GM19467 (cell line): ENCODE measurements at regions not wholly inside any gene's neighbourhood (a gene's known extent, or its start where the extent isn't known, plus 50 kb on each side); places are given as distances from the start of the nearest gene placed in this dataset.
"Not testable (repeated sequence)": the region's sequence is repeated elsewhere in the genome, so short reads cannot be mapped to it uniquely, and the experiment has no call there.

Experiments
- ATAC-seq: cut with Tn5 transposase; IDR thresholded peaks from one replicate; pipeline ENCODE4 v1.9.1; 2021; ENCODE audit warnings: mild to moderate bottlenecking, moderate library complexity; ENCODE audit not compliant: unreplicated experiment

DNA sequence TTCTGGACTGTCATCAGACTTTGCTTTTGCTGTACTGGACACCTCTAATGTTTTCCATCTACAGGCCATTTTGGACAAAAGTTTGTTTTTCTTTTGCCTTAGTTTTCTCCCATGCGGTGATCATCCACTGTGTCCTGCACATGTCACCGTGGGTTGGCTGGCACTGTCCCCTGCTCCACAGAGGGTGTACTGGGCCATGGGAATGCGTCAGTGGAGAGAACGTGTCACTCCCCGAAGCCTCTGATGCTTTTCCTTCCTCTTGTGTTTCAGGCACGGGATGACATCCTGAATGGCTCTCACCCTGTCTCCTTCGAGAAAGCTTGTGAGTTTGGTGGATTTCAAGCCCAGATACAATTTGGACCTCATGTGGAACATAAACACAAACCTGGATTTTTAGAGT, 385.0 kb upstream of the TPM1 start:
- not testable (repeated sequence) for ATAC-seq

GRCh38 chr15:62658498-62658897, 384.0 kb upstream of the TPM1 start:
- no peak for ATAC-seq

DNA sequence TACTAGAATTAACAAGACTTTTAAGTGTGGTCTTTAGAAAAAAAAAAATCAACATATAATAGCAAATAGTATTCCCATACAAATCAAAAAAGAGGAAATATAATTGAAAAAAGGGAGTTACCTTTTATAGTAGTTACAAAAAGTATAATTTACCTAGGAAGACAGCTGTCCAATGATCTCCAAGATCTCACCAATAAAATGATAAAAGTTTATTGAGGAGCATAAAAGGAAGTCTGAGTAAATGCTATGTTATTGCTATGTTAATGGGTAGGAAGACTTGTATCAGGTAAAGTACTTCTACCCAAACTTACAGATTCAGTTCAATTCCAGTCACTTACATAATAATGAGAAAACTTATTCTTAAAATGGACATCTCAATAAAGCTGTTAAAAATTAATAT, 379.0 kb upstream of the TPM1 start:
- ATAC-seq = no peak

- ATAC-seq = no peak
These were observed 377.1 kb upstream of the TPM1 start for GRCh38 chr15:62665449-62665848.

DNA sequence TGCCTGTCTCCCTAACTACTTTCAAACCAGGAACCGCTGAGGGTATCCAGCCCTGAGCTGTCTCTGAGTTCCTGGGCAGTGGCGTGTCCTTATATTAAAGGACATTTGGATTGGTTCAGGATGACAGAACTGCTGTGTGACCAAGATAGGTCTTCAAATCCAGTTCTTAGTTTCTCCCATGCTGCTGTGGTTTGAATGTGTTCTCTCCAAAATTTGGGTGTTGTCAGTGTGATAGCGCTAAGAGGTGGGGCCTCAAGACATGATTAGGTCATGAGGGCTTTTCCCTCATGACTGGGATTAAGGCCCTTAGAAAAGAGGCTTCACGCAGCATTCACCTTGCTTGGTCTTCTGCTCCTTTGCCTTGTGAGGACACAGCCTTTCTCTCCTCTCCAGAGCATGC, 376.5 kb upstream of the TPM1 start:
- ATAC-seq = no peak

DNA sequence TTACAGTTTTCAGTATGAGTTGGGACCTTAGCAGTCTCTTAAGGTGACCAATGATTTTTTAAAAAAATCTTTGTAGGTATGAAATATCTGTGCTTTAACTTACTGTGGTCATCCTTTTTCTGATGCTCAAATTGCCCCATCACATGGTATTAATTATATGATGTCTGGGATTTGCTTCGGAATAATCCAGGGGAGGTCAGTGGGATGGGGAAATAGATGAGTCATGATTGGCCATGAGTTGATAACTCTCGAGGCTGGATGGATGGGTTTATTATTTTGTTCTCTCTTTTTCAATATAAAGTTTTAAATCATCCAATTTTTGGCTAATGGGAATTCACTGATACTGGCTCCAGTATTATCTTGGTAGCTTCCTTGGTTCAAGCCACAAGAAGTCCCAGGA, 370.3 kb upstream of the TPM1 start:
- no peak for ATAC-seq

DNA sequence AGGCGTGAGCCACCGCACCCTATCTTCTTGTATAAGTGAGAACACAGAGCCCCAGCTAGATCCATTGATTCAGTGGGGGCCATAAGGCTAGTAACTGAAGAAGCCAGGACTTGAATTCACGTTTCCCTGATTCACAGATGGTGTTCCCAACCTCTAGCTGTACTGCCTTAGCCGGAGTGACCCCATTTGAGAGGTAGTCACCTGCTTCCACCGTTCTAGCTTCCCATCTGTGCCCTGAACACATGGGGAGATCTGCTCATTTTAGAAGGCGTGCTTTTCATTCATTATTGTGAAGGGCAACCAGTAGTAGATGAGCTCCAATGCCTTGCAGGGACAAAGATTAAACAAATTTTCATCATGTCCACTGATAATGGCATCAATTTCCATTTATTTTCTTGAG, 365.7 kb upstream of the TPM1 start:
- ATAC-seq = no peak

DNA sequence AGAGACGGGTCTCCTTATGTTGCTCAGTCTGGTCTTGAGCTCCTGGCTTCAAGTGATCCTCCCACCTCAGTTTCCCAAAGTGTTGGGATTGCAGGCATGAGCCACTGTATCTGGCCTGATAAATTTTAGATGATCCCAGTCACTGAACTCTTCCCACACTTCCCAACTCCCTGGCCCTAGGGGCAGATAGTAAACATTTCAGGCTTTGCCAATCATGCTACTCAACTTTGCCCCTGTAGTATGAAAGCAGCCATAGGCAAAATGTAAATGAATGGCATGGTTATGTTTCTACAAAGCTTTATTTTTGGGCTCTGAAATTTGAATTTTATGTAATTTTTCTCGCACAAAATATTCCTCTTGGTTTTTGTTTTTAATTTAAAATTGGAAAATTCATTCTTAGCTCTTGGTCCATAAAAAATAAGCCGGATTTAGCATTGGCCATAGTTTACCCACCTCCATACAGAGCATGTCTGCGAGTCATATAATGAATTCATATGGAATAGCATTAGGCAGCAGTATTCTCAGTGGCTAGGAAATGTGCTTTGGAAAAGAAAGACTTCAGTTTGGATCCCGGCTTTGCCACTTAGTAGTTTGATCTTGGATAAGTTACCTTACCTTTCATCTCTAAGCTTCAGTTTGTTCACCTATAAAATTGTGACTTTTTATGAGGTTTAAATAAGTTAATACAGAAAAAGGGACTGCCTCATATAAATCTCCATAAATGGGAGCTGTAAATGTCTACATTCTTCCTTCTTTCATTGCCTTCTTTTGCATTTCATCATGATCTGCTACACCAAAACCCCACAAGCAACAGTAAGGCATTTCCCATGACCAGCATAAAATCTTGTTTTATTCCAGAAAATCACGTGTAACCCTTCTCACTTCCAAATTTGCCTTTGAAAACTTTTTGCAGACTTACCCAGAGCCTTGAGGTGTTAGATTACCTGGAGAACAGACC, 360.3 kb upstream of the TPM1 start:
- no peak for ATAC-seq

DNA sequence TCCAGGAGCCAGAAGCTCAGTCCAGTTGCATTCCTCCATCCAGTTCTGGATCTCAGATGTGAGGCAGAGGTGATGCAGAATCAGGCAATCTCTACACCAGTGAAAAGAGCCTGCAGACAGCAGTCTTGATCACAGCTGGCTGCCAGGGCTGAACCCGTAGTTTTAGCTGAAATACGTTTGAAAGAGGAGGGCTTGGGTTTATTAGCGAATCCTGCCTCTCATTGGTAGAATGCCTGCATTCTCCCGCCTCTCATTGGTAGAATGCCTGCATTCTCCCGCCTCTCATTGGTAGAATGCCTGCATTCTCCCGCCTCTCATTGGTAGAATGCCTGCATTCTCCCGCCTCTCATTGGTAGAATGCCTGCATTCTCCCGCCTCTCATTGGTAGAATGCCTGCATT, 359.4 kb upstream of the TPM1 start:
- not testable (repeated sequence) for ATAC-seq

DNA sequence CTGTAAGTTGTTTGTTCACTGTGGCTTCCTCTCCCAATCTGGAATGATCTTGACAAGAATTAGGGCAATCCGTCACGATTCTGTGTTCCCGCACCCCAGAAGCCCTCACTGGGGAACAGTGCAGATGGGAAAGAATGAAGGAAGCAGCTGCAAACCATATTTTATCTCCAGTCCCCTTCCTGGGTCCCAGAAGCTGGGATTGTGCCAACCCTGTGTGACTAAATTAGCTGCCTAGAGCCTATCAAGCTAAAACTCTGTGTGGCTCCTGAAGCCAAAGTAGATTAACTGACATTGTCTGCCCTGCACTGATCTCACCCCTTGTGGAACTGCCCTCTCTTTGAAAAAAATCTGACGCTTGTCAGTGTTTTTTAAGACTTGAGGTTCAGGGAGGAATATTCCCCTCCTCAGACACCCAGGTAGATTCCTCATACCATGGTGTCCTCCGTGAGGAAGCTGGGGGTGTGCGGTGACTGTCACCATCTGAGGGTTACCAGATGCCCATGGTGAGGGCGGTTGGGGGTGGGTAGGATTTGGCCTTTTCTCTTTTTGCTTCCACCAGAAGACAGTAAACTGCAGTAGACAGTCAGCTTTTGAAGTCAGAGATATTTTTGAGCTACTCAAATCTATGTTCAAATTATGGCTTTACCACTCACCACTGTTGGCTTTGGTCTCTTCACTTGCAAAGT, 358.3 kb upstream of the TPM1 start:
- ATAC-seq = no peak

- ATAC-seq = no peak
These were observed 351.5 kb upstream of the TPM1 start for GRCh38 chr15:62691008-62691407.

DNA sequence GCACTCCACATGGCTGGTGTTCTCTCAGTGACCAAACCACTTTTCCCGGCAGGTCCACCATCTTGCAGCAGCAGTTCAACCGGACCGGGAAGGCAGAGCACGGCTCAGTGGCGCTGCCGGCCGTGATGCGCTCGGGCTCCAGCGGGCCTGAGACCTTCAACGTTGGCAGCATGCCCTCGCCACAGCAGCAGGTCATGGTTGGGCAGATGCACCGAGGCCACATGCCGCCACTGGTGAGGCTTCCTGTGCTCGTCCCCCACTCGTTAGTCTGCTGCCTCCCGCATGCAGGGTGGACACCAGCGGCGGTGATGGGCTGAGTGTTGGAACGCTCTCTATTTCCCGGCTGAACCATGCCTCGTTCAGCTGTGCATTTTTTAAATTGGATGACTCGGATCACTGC, 344.9 kb upstream of the TPM1 start:
- ATAC-seq = no peak

DNA sequence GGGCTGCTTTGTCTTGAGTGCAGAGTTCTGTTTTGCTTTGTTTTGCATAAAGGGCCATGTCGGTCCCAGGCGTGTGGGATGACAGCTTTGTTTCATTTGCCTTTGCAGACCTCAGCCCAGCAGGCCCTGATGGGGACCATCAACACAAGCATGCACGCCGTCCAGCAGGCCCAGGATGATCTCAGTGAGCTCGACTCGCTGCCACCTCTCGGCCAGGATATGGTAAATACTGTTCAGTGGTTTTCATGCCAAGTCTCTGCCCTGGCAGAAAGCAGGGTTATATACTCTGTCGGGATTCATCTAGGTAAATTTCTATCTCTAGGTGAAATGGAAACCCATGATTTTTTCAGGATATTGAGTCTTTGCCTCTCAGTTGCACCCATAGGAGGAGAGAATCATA, 343.9 kb upstream of the TPM1 start:
- no peak for ATAC-seq

DNA sequence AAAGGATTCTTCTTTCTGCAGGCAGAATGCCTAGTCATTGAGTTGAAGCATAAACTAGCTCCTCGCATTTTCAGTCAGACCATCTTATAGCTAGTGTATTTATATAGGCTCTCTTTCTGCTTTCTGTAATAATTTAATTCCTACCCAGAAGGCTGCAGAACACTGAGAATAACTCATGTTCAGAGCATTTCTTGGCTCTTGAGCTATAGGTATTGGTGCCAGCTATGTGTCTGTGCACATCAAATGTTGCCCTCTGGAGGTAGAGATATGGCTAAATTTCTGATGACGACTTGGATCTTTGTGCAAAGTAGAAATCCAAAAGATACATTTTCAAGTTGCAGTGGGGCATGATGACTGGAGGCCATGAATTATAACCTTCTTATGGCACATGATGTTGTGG, 336.2 kb upstream of the TPM1 start:
- no peak for ATAC-seq

- ATAC-seq = no peak
These were observed 334.1 kb upstream of the TPM1 start for GRCh38 chr15:62708470-62708869.

DNA sequence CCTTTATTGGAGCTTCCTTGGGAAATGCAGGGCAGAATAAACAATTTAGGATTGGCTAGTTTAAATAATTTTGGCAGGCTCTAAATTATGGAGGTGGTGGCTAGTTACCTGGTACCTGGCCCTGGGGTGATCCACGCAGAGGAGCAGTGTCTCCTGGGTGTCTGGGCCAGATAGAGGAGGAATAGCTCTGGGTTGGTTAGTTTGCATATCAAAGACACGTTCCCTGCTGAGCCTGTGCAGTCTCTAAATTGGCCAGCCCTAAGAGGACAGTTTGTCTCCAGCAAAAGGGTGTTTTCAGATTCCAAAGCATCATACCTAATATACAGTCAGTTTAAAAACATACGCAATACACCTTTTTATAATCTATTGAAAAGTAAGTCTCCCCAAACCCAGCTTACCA, 333.3 kb upstream of the TPM1 start:
- ATAC-seq = no peak

DNA sequence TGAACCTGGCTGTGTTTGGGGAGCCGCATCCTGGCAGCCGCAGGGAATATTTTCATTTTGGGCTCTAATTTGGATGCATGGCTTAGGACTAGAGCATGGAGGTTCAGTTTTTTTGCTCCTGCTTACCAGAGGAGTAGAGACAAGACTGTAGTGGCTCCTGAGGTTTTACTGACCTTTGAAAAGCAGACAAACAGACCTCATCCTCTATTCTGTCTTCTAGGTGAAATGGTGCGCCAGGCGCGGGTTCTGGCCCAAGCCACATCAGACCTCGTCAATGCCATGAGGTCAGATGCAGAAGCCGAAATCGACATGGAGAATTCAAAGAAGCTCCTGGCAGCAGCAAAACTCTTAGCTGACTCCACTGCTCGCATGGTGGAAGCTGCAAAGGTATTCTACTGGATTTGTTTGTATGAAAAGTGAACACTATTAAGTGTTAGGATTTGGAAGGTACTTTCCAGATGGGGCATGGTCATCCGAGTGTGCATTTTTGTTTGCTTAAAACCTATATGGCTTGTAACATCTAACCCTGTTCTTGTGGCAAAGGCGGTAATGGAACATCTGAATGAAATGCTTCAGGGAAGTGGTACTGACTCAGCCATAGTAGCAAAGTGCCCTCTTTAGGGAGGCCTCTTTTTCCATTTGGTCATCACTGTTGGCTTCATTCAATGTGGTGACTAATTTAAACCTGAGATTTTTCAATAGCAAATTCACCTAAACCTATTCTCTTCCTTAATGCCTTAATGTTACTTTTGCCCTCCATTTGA, 330.7 kb upstream of the TPM1 start:
- ATAC-seq = no peak

GRCh38 chr15:62712455-62712839, 330.1 kb upstream of the TPM1 start:
- ATAC-seq = no peak

GRCh38 chr15:62715946-62716345, 326.6 kb upstream of the TPM1 start:
- no peak for ATAC-seq

GRCh38 chr15:62717496-62717895, 325.1 kb upstream of the TPM1 start:
- no peak for ATAC-seq

DNA sequence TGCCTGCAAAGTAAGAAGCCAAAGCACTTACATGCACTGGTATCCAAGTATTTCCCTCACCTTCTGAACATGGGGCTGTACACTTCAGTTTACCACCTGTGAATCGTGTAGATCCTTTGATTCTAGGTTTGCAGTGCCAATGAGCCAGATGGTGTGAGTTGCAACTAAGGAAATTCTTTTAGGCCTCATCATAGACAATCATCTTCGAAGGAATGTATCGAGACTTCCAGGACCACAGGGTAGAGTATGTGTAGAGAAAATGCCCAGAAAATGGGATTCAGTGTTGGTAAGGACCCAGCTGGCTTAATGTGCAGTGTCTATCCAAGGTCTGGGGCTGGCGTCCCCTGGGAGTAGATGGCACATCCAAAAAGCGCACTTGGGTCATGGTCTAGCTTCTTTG, 323.2 kb upstream of the TPM1 start:
- no peak for ATAC-seq

DNA sequence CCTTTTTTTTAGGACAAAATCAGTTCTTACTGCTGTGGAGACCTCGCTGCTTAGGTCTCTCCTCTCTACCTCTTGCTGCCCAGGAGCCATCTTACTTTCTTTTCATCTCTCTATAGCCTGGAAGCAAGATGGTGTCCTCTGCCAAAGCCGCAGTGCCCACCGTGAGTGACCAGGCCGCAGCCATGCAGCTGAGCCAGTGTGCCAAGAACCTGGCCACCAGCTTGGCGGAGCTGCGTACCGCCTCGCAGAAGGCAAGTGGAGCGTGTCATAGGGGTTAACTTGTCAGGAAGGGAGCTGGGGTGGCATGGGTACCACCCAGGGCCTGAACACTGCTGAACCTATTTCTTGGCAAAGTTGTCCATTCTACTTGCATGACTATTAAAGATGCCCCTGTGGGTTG, 320.3 kb upstream of the TPM1 start:
- ATAC-seq = no peak
